ENCODE measurements at regions not wholly inside any gene's neighbourhood (a gene's known extent, or its start where the extent isn't known, plus 50 kb on each side); places are given as distances from the start of the nearest gene placed in this dataset.
"Not testable (repeated sequence)": the region's sequence is repeated elsewhere in the genome, so short reads cannot be mapped to it uniquely, and the experiment has no call there.

DNA sequence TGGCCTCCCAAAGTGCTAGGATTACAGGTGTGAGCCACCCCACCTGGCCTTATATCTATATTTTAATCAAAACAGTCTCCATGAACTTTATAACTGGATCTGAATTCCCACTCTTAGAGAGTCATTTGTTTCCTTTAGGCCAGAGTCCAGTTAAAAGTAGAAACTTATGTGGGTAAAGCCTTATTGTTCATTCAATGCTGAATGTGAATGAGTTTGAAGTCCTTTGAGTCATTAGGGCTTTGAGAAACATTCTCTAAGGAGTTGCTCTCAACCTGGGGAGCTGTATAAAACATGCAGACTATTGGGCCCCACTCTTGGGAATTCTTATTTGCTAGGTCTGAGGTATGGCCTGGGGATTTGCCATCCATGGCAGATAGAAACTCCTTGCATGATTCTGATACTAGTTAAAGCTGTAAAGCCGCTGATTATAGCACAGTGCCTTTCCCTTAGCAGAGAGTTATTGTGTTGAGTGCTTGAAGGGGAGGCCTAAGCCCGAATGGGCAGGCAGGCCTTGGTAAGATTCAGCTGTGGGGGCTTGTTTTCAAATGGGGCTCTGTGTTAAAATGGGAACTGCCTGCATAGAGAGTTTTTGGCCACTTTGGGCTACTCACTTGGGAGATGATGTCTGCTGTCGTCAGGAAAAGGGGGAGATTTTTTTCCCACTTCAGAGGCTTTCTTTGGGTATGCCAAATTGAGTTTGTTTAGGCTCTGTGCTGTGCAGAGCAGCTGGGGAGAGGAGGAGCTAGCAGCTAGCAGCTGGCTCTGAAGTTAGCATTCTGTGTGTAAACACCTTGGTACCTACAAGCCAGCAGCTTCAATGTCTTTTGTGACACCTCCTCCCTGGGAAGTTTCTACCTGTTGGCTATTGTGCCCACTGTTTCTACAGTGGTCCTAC is 117.5 kb downstream of the DACT1 start:
- DNase-seq, result peak; percentile 61

GRCh38 chr14:58760121-58760520 is 122.4 kb downstream of the DACT1 start:
- DNase-seq, result no peak

GRCh38 chr14:58762629-58763028 is 124.9 kb downstream of the DACT1 start:
- no peak for DNase-seq

GRCh38 chr14:58763210-58763609 is 125.4 kb downstream of the DACT1 start:
- no peak for DNase-seq

DNA sequence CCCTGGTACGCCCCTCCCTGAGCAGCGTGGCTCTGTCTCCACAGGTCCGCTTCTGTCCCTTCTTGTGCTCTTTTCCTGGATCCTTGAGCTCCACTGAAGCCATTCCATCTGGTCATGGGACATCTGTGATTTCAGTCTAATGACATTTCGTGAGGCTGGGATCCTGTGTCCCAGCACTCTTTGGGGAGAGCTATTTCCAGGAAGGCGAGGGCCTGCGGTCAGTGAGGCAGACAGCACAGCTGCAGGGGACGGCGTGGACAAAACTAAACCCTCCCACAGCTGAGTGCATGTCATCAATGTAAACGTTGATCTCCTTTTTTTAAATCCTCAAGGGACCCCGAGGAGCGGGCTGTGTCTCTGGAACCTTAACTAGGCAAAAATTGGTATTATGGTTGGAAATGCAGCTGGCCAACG is 127.7 kb downstream of the DACT1 start:
- DNase-seq, result no peak

- DNase-seq, result no peak
Observed at GRCh38 chr14:58765843-58766242, 128.1 kb downstream of the DACT1 start.

GRCh38 chr14:58769011-58769643 is 131.4 kb downstream of the DACT1 start:
- no peak for DNase-seq

GRCh38 chr14:58769771-58770170 is 132.0 kb downstream of the DACT1 start:
- no peak for DNase-seq

DNA sequence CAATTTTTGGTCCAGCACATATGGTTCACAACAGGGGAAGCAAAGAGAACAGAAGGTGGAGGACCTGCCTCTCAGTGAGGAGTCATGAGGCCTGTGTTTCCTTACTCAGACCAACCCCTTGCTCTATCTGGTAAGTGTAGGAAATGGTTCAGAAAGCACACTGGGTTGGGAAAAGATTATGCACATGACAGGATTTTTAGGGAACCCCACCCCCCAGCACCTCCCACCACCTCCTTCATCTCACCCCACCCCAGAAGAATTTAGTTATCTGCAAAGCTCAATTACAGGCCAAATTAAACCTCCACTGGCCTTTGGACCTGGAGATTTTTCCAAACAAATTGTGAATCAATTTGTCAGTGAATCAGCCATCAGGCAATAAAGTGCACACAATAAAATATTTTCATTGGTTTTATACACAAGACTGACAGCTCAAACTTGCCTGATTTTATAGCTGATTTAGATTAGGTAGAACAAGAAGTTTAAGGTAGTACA is 132.8 kb downstream of the DACT1 start:
- no peak for DNase-seq

DNA sequence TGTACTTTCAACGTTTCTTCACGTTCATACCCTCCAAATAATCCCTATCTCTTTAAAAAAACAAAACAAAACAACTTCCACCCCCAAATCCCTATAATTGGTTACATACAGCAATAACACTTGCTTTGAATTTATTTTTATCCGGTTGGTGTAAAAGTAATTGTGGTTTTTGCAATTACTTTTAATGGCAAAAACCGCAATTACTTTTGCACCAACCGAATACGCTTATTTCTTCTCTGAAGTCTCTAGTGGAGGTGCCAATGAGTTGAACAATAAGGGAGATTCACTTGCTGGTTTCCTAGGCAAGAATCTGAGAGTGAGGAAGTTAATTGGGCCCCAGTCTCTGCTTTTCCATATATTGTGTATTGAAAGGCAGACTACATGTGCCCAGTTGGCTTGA is 133.3 kb downstream of the DACT1 start:
- DNase-seq, result no peak

DNA sequence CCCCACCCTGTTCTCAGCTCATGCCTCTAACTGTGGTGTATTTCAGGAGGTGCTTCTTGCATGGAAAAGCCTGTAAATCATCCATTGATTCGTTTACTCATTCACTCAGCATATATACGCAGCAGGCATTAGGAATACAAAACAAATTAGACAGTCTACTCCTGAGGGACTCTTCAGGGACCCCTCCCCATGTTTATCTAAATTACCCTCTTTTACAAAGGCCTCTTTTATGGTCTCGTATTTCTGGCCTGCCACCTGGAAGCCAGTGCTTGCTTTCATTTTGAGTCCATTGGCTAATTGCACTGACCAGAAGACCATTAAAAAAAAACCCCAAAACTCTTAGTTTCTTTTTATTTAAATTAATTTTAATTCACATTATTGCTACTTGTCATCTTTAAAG is 134.4 kb downstream of the DACT1 start:
- DNase-seq, result no peak

- no peak for DNase-seq
Observed at GRCh38 chr14:58772794-58773620, 135.2 kb downstream of the DACT1 start.

DNA sequence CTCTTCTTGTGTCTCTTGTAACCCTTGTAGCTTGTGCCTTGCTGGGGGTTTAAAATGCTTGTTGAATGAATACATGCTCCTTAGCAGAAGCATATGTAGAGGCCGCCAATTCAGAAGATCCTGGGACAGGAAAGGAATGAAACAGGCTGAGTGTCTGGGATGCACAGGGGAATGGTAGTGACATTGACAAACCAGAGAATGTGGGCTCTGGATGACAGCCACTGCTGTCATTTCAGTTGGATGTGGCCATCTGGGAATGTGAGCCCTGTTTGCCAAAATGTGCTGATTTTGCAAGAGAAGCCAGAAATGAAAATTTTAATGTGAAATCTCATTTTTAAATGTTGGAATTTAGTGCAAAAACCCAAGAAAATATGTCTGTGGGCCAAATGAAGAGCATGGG is 136.8 kb downstream of the DACT1 start:
- DNase-seq, result peak; percentile 42

- not testable (repeated sequence) for DNase-seq
Observed at GRCh38 chr14:58775130-58775529, 137.4 kb downstream of the DACT1 start.

DNA sequence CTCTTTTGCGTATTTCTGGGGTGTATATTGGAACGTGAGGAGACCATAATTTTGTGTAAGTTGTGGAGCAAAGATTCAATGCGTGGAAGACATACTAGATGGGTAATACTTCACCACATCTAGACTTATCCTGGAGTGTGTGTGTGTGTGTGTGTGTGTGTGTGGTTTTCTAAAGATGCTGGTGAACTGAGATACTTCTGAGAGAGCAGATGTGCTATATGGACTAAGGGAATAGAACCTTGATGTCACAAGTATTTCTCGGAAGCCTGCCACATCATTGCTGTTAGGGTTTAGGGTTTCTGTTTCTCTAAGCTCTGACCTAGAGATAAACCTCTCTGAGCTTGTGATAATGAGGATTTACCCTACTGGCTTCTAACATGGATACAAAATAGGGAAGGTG is 138.8 kb downstream of the DACT1 start:
- no peak for DNase-seq

DNA sequence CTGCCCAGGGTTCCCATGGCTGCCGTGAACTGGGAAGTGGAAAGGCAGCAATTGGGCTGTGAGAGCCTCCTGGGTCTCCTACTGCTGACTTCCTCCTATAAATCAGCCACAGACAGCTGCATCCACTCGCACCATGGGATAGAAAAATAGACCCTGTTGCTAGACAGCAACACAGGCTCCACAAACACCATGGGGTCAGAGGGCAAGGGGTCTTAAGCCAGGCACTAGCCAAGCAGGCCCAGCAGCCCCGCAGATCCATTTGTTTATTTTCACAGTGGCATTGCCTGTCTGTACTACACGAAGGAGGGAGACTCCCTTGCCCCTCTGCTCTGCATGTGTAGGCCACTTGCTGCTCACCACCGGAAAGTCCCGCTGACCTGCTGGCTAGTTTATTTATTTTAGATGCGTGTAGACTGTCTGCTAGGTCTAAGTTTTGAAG is 139.8 kb downstream of the DACT1 start:
- no peak for DNase-seq

- DNase-seq, result no peak
Observed at GRCh38 chr14:58778202-58778601, 140.4 kb downstream of the DACT1 start.

DNA sequence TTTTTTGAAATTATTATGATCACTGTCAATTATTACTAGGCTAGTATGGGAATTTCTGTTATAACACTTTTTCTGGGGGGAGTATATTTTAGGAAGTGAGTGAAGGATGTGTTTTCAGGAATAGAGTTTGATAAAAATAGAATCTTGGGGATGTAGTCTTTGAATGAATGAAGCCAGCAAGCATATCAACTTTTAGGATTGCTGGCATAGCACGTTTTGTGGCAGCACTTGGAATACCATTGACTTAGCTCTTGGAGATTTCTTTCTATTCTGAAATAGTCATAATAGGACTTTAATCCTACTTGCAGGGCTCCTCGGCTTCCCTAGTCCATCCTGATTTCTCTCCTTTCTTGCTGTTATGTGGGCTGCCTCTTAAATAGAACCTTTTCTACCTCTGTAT is 141.6 kb downstream of the DACT1 start:
- no peak for DNase-seq

DNA sequence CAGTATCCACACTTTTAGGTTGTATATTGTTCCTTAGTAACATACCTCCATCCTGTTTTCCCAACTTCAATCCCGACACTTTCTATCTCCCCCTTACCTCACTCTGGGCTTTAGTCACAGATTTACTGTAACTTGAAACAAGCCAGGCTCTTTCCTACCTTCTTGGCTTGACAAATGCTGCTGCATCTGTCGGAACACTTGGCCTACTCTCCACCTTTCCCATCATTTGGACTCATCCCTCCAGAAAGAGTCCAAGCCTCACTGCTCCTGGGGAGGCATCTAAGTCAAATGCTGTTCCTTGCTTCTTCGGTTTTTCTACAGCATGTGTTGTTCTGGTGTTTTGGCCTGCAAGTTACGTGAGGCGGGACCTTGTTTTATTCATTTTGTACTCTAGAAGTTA is 142.4 kb downstream of the DACT1 start:
- DNase-seq, result no peak

DNA sequence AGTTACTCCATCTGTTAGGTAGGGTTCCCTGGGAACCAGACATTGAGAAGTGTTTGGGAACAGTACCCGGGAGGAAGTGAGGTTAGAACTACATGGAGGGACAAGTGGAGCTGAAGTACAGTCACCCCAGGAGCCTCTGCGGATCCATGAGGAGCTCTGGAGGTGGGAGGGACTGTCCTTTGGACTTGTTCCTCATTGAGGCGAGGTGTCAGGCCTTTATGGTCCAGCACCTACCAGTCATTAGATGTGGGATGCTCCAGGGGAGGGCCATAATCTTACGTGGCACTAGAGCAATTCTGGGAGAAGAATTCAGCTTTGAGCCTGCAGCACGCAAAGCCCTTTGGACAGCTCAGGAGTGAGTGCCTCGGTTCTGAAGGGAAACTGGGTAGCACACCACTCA is 142.8 kb downstream of the DACT1 start:
- no peak for DNase-seq

- no peak for DNase-seq
Observed at GRCh38 chr14:58782011-58782410, 144.2 kb downstream of the DACT1 start.

DNA sequence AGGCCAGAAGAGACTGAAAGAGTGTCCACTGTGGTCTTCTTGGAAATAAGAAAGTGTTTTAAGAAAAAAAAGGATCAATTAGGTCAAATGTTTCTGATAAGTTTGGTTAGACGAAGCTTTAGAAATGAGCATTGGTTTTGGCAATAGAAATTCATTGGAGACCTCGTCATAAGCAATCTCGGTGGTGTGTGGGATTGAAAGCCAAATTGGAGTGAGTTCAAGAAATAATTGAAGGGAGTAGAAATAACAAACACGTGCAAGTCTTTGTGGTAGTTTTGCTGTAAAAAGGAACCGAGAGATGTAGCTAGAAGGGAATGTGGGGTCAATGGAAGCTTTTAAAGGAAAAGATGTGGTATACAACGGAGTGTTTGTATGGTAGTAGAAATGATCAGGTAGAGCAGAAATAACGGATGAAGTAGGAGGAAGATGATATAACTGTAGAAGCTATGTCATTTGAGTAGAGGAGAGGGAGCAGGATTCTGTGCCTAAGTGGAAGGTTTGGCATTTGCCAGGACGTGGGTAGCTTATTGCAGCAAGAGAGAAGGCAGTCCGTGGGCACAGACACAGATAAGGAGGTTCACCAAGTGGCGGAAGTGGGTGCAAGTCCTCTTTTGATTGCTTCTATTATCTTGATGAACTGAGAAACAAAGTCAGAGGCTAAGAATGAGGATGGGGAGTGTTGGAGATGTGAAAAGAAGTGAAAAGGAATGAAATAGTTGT is 146.2 kb downstream of the DACT1 start:
- no peak for DNase-seq

DNA sequence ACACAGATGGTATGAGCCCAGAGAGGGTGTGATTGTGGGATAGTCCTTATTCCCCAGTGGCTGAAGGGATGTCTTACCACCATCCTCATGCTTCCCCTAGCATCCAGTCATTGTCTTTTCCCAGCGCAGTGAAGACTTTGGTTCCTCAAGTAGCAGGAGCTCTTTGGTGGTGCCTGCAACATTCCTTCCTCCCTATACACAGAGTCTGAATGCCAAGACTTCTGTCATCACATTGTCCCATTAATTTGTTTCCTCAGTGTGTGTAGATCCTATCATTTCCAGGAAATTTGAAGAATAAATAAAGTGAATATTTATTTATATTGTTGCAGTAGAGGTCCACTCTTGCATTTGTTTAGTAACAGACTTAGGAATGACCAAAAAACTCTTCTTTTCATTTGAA is 147.2 kb downstream of the DACT1 start:
- DNase-seq, result no peak
